Inflammatory macrophage treated with lipopolysaccharide for 1 hour (primary cell): ENCODE measurements at regions not wholly inside any gene's neighbourhood (a gene's known extent, or its start where the extent isn't known, plus 50 kb on each side); places are given as distances from the start of the nearest gene placed in this dataset.
"Not testable (repeated sequence)": the region's sequence is repeated elsewhere in the genome, so short reads cannot be mapped to it uniquely, and the experiment has no call there.

Experiments used
- DNase-seq, 2 donors: peaks; one replicate each; pipeline ENCODE4 v3.0.0-alpha.2; 2020 to 2022

DNA sequence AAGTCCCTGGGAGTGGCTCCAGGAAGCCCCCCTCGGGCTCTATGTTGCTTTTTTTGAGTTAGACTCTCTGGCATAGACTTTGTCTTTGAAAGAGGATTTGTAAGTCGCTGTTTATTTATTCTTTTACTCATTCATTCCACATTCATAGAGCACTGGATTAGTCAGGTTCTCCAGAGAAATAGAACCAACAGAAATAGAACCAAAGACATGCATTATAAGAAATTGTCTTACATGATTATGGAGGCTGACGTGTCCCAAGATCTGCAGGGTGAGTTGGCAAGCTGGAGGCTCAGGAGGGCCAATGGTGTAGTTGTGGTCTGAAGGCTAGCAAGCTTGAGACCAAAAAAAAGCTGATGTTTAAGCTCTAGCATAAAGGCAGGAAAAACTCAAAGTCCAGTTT lies 98.3 kb upstream of the CHD6 start:
- DNase-seq: no peak

DNA sequence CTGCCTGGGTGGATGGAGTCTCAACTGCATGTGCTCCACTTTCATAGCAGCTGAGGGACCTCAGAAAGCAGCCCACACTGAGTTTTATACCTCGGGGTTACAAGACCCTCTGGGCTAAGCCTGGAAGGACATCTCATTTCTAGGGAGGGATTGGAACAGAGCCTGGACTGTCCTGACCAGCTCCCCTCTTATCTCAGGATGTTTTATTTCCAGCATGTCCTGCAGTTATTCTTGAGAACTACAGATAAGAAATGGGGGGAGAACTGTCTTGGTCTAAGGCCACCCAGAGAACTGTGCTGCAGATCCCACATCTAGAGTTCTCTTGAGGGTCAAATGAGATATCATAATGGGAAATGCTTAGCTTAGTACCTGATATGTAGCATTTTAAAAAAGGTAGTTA lies 97.3 kb upstream of the CHD6 start:
- DNase-seq: no peak

DNA sequence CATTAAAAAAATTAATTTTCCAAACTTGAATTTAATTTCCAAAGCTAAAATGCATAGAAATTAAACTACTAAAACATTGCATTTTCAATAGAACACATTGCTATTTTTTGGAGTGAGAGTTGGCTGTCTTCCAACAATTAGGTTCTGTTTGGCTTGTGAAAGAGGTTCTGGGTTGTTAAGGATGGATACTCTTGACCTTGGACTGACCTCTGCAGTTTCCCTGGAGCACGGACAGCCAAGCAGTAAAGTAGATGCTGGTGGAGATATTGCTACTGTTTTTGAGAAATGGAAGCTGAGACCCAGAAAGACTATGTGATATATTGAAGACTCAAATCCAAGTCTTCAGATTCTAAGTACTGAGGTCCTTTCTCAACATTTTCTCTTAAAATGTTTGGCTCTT lies 95.9 kb upstream of the CHD6 start:
- no peak for DNase-seq

DNA sequence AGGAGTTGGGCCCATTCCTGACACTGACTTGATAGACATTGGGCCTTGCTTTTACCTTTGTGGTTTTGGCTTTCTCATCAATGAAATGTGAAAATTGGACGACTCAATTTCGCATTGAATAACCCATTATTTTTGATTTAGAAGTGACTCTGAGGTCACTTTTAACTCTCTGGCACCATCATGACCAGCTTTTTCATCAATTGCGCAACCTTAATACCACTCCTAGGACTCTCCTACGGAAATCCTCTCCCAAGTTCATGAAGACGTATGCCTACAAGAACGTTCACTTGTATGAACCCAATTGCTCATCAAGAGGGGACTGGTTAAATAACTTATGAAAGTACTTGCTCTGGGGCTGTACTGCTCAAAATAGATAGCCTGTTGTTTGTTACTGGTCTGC lies 86.7 kb upstream of the CHD6 start:
- no peak for DNase-seq

DNA sequence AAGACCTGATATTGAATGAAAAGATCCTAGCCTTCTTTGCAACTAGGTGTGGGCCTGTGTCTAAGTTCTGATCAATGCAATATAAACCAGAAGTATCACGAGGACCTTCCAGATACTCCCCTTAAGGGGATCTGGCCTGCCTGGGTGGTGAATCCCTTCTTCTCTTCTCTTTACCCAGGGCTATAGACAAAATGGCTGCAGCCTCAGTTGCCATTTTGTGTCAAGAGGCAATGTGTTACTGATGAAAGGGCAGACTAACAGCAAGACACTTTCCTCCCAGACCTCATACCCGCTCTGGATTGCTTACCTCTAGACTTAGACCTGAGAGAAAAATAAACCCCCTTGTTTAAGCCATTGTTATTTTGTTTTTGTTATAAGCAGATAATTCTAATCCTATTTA lies 84.5 kb upstream of the CHD6 start:
- DNase-seq: no peak

DNA sequence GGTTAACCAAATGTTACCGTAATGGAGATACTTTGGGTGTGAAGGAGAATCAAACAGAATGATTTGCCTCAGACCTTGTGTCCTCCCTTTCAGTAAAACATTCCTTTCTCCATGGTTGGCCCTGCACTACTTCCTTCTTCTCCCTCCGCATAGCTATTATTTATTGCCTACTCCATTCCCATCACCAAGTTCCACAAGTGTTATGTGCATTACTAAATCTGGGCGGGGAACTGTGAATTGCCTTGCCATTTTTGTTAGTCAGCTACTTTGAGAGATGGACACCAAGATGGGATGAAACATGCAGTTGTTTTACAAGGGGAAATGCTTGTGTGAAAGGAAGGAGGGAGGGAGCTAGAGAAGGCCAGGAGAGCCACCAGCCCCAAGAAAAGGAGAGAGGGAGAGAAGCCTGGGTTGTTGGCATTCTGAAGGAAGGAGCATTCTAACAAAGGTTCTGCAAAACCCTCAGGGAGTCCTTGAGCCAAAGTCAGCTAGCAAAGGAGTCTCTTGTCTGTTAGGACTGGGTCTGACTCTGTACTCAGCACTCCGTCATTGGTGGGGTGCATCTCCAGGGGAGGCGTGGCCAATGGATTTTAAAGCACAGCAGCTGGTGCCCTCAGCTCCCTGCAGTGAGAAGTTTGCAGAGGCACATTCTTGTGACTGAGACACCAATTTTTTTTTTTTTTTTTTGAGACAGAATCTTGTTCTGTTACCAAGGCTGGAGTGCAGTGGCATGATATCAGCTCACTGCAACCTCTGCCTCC lies 83.6 kb upstream of the CHD6 start:
- no peak for DNase-seq

DNA sequence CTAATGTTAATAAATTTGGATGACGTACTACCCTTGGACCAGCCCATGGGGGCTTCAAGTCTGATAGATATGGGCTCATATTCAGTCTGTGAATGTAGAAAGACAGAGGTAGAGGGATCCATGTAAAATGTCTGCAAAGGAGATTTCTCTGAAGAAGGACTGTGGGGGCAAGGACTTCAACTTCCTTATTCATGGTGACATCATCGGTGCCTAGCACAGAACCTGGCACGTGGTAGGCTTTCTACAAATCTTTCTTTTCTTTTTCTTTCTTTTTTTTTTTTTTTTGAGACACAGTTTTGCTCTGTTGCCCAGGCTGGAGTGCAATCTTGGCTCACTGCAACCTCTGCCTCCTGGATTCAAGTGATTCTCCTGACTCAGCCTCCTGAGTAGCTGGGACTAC lies 81.5 kb upstream of the CHD6 start:
- peak in 1 of 2 donors; percentile 12 for DNase-seq

DNA sequence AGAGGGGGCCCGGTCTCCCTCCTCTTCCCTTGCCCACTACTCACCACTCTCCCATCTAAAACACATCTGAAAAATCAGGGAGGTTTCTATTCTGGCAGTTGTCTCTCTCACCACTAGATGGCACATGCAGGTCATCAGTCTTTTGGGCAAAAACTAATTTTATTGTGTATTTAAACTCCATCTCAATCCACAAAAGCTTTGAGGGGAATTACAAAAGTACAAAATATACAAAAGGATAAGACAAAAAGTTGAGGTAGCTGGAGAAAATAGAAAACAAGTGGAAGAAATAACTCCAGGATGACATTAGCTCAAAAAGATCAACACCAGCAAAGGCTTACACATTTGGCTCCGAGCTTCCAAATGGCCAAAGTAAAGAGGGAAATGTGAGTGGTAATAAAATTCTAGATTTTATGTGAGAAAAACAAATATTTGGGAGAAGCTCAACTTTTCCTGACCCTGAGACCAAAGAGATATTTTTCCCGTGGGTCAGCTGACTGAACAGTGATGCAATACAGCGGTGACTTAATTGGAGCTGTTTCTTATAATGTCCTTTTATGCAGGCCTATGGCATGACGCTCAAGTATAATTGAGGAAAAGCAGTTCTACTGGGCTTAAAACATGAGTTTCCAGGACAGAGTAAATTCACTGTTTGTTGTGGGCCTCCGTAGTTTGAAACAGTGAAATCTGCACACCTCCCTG lies 79.8 kb upstream of the CHD6 start:
- DNase-seq: peak; percentile 28 to 64

DNA sequence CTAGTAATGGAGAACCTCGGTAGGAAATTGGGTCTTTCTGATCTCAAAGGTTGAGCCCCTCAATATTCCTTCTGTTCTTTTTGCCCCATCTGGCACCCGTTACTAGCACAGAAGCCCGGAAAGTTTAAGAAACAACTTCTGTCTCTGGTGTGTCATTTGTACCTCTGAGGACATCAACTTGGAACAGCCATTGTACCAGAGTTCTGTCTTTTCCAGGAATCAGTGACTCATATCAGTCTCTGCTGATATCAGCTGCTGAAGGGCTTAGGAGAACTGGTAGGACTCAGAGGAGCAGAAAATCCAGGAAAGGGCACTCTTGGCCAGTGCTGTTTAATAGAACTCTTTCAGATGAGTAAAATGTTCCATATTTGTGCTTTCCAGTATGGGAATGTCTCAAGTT lies 78.3 kb upstream of the CHD6 start:
- DNase-seq: peak in 1 of 2 donors; percentile 7

DNA sequence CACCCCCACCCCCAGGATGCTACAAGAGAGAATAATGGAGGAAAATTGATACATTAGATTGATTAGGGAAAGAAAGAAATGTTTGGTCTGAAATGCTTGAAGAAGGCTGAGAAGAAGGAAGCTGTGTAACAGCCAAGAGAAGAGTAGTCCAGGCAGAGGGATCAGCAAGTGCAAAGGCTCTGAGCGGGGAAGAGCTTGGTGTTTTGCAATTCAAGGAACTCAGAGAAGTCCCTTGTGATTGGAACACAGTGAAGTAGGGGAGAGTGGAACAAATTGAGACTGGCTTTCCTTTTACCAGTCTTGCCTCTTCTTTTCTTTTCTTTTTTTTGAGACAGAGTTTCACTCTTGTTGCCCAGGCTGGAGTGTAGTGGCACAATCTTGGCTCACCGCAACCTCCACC lies 76.6 kb upstream of the CHD6 start:
- DNase-seq: peak in 1 of 2 donors; percentile 8

DNA sequence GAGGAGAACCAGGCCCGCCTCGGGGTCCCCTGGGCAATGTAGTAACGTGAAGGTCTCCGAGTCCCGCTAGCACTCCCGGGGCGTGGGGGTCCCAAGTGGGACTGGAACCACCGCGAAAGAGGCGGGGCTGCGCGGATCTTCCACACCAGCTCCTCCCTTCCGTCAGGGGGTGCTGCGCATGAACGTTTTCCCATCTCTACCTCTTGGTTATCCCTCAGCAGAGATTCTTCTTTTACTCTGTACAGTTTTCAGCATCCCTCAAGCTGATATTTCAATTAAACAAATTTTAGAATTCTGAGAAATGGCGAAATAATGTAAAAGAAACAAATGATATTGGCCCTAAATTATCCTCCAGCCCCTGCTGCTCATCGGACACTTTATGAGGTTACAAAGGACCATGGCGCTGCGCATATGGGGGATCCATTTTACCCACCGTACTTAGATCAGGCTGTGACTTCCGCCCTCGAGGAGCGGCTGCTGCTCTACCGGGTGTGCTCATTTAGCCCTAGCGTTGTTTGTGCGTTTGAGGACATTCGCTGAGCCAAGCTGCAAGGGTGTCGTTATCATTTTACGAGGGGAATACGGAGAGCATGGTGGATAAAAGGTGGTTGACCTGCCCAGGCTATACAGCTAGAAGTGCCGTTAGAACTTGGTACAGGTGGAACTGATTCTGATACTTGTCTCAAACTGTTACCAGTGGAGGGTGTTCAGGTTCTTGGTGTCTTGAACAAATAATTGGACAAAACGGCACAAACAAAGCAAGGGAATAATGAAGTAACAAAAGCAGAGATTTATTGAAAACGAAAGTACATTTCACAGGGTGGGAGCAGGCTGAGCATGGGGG lies 75.2 kb upstream of the CHD6 start:
- peak; percentile 78 to 80 for DNase-seq

DNA sequence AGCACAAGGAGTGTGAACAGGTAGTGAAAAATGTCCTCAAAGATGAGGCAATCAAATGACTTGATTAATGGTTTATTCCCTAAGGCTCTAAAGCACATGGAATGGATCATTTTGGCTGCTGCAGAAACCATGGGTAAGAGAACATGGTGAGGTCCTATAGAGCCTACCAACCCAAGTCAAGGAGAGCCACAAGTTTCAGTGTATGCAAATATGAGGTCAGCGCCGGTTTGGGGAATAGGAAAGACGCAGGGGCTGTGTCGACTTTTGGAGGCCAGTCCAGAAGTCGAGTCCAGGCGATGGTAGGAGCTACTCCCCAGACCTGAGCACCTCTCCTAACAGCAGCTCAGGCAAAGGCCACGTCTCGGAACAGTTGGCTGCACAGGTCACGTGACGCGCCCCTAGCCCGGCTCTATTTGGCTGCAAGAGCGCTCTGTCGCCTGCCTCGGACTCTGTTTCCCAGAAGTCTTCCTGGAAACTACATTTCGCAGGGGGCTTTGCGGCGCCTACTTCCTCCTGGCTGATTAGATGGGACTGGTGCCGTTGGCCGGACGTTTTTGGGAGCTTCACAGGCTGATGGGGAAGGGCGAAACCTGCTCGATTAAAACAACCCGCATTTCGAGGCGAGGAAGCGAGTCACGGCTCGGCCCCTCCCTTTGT lies 74.4 kb upstream of the CHD6 start:
- DNase-seq: peak; percentile 10 to 23

DNA sequence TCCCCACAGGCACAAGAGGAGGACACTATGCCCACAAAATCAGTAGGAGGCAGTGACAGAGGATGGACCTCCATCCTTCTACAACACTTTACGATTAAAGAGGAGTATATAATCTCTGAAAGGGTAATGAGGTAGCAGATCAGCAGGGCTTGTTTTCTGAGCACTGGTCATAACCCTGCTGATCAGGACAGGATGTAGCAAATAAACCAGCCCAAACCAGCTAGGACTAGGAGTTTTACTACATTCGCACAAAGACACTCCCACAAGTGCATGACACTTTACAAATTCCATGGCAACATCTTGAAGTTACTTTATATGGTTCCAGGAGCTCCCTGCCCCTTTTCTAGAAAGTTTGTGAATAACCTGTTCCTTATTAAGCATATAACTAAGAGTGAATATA lies 73.3 kb upstream of the CHD6 start:
- no peak for DNase-seq

DNA sequence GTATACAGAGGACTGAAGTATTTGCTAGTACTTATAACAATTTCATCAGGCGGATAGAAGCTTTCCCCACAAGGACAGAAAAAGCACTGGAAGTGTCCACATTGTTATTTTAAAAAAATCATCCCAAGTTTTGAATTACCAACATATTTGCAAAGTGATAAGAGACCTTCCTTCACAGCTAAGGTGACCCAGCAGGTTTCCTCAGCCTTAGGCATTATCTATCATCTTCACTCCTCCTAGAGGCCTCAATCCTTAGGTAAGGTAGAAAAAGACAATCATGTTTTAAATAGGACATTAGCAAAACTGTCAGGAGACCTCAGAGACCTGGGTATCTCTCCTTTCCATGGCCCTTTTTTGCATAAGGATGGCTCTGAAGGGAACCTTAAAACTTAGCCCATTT lies 72.5 kb upstream of the CHD6 start:
- no peak for DNase-seq

DNA sequence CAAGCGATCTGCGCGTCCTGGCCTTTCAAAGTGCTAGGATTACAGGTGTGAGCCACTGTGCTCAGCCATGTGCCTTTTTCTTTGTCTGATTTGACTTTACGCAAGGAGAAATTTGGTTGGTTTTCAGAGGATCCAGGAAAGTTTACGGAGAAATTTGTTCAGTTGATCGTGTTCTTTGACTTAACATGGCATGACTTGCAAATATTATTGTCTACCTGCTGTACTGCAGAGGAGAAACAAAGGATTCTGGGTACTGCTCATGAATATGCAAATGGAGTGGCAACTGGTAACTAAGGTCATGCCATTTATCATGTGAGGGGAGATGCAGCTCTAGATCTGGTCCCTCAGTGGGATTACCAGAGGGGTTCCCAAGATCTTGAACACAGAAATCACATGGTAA lies 68.8 kb upstream of the CHD6 start:
- DNase-seq: no peak

DNA sequence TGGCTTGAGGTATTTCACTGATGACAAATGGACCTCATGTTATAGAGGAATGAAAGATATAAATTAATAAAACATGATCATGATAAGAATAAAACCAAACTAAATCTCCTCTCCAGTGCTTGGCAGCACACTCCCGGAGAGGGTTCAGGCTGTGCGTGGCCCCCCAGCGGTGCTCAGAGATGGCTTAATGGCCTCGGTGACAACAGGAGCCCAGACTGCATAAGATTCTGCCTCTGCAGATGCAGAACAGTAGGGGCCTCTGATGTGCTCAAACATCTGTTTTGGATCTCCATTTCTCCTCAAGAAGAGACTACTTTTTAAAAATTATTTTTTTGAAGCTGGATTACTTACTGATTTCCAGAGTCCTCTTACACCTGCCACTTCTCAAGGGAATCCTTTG lies 67.0 kb upstream of the CHD6 start:
- not testable (repeated sequence) for DNase-seq

DNA sequence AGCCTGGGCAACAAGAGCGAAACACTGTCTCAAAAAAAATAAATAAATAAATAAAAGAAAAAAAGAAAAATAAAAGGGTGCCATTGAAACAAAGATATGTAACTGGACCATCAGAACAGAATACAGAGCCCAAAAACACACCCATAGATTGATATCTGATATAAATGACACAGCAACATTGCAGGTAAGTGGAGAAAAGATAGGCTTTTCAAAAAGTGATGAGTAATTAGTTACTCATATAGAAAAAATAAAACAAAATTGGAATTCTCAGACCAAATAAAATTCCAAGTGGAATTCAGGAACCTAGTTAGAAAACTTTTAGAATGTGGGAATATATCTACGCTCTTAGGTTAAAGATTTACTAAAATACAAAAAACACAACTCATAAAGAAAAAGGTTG lies 60.6 kb upstream of the CHD6 start:
- DNase-seq: no peak

DNA sequence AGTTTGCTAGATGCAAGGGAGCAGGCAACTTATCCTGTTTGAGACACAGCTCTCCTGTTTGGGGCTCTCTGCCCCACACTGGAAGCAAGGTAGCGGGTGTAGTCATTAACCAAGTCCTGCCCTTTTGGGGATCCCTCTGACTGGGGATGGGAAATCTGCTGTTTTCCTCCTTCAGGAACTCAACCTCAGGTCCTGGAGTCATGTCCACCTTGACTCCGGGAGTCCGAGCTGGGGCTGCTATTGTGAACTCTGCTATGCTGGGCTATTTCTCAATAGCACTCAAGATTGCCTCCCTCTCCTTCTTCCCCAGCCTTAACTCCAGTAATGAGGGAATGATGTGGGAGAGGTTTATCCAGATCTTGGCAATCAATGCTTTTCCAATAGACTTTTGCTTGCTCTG lies 54.1 kb upstream of the CHD6 start:
- no peak for DNase-seq

DNA sequence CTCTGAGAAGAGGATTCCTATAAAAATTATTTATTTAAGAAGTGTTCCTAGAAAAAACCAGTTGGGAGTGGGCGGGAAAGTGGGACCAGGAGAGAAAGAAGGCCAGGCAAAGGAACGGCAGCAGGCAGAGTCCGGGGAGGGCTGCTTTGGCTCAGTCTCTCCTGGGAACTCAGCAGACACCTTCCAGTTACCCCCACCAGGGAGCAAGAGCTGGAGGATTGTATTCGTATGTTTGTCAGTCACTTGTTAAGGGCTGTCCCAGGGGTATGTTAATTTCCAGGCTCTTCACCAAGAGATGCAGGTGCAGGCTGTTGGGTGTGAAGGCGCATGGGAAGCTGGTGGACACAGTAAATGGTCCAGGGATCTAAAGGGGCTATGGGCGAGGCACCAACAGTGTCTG lies 53.0 kb upstream of the CHD6 start:
- DNase-seq: no peak

DNA sequence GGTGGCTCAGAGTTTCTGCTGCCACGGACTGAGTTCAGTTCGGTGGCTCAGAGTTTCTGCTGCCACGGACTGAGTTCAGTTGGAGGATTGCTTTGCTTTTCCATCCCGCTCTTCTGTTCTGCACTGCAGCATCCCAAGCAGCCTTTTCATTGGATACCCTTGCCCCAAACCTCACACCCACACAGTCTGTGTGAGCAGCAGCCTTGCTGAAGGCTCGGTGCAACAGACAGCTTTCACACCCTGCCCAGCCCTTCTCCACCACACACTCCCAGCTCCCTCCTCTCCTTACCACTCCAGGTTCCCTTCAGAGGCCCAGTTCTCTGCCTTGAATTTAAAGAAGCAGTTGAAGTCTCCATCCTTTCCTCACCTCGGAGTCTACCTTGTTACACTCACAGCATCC lies 52.5 kb upstream of the CHD6 start:
- DNase-seq: no peak

DNA sequence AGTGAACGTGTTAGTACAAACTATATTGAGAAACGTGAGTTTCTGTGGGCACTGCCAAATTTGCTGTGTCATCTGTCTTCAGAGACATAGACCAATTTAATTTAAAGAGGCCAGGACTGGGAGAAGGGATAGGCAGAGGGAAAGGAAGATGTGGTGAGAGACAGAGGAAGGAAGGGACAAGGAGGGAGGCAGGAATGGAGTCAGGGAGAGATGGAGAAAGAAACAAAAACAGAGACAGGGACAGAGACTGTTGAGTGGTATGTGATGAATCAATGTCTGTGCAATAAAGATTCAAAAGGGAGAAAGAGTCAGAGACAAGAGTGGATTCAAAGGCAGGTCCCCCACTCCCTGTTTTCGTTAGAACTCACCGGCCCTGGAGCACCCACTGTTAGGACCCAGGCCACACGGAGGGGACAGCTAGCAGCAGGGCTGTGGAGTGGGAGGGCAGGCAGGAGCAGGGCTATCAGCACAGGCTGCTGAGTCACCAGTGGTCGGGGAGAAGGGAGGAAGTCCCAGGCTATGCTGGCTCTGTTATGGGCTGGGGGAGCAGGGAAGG lies 51.6 kb upstream of the CHD6 start:
- no peak for DNase-seq

DNA sequence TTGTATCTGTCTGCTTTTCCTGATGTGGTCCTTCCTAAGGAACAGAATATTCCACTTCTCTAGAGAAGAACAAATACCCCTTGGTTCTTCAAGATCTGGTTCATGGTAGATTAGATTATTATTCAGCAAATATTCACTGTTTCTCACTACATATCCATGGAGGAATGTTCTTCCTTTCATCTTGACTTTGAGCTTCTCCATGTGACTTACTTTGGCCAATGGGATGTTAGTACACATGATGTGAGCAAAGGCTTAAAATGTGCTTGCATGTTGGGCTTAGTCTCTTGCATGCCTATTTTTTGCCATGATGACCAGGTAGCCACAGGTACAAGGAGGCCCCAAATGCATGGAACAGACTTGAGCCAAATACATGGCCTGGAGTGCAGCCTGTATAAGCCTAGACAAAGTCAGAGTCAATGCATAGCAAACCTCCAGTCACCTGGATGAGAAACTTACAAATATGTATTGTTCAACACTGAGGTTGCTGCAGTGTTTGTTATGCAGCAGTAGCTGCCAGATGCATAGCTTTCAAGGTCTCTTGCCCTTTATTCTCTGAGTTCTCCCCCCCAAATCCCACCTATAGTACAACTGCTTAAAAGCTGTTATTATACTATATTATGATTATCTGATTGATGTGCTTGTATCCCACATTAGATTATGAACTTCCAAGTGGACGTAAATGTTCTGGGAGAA lies 50.0 kb upstream of the CHD6 start:
- DNase-seq: no peak
